CD14-positive monocyte (primary cell): ENCODE measurements at regions not wholly inside any gene's neighbourhood (a gene's known extent, or its start where the extent isn't known, plus 50 kb on each side); places are given as distances from the start of the nearest gene placed in this dataset.

Experiments
- DNase-seq, 3 donors: peaks; one replicate each; pipeline ENCODE4 v3.0.0-alpha.2; 2011 to 2022
- H2AFZ ChIP-seq: 2 replicates; pipeline ENCODE4 v1.6.0; 2012; ENCODE audit warnings: mild to moderate bottlenecking, low read depth, low read length, inconsistent platforms; ENCODE audit not compliant: insufficient read depth, poor library complexity, severe bottlenecking
- H3K27ac ChIP-seq, 2 donors: 1 replicate in 1 of 2; 2 replicates in 1 of 2; pipeline ENCODE4 v1.5.1; 2012 to 2013; ENCODE audit warnings: low read length in 2 of 2, control low read depth in 1 of 2, inconsistent platforms in 1 of 2, low read depth in 1 of 2, mild to moderate bottlenecking in 1 of 2
- H3K27me3 ChIP-seq, 2 donors: one replicate each; pipeline versions ENCODE4 v1.6.0 to v1.6.1; 2011 to 2013; ENCODE audit warnings: low read length in 2 of 2; ENCODE audit not compliant: control insufficient read depth in 2 of 2, insufficient read depth in 2 of 2
- H3K36me3 ChIP-seq, 2 donors: replicated peaks in 1 of 2; 1 replicate in 1 of 2; 2 replicates in 1 of 2; pipeline versions ENCODE4 v1.5.1 to v1.6.1; 2012 to 2013; ENCODE audit warnings: low read length in 2 of 2, control low read depth in 1 of 2, inconsistent platforms in 1 of 2, mild to moderate bottlenecking in 1 of 2; ENCODE audit not compliant: insufficient read depth in 2 of 2, control insufficient read depth in 1 of 2
- H3K4me1 ChIP-seq, 2 donors: 1 replicate in 1 of 2; 2 replicates in 1 of 2; pipeline versions ENCODE4 v1.5.1 to v1.6.1; 2012 to 2013; ENCODE audit warnings: low read length in 2 of 2, control low read depth in 1 of 2, inconsistent platforms in 1 of 2, mild to moderate bottlenecking in 1 of 2, moderate library complexity in 1 of 2; ENCODE audit not compliant: insufficient read depth in 2 of 2, control insufficient read depth in 1 of 2
- H3K4me2 ChIP-seq: replicated peaks from 2 replicates; pipeline ENCODE3; 2012; ENCODE audit warnings: low read length, moderate library complexity, mild to moderate bottlenecking; ENCODE audit not compliant: poor library complexity, severe bottlenecking; ENCODE audit errors: extremely low read depth
- H3K4me3 ChIP-seq, 3 experiments: fragments of 200-600 bp in 1 of 3; sonication (generic) in 1 of 3; replicated peaks in 1 of 3; 1 replicate in 2 of 3; 2 replicates in 1 of 3; pipeline ENCODE4 v1.5.1; 2011 to 2013; ENCODE audit warnings: low read length in 3 of 3, mild to moderate bottlenecking in 3 of 3, control low read depth in 2 of 3, low read depth in 2 of 3, inconsistent platforms in 1 of 3, moderate library complexity in 1 of 3
- H3K79me2 ChIP-seq: 2 replicates; pipeline ENCODE4 v1.6.0; 2012; ENCODE audit warnings: mild to moderate bottlenecking, control low read depth, inconsistent platforms, low read length, moderate library complexity; ENCODE audit not compliant: insufficient read depth
- H3K9ac ChIP-seq: 2 replicates; pipeline ENCODE4 v1.6.0; 2017; ENCODE audit warnings: low read length, mild to moderate bottlenecking; ENCODE audit not compliant: insufficient read depth, poor library complexity, severe bottlenecking
- H3K9me3 ChIP-seq, 2 donors: replicated peaks in 1 of 2; 1 replicate in 1 of 2; 2 replicates in 1 of 2; pipeline versions ENCODE4 v1.5.1 to v1.6.1; 2012 to 2013; ENCODE audit warnings: low read length in 2 of 2, control low read depth in 1 of 2; ENCODE audit not compliant: control insufficient read depth in 1 of 2, insufficient read depth in 1 of 2
- H4K20me1 ChIP-seq: 2 replicates; pipeline ENCODE4 v1.6.0; 2012; ENCODE audit warnings: mild to moderate bottlenecking, low read length, control low read depth, moderate library complexity; ENCODE audit not compliant: insufficient read depth
- H3K27ac Mint-ChIP-seq, 7 donors: one replicate each; pipeline ENCODE4 v1.8.0; 2020; ENCODE audit warnings: mild to moderate bottlenecking in 7 of 7, mixed read lengths in 7 of 7, moderate library complexity in 6 of 7, inconsistent platforms in 2 of 7
- H3K27me3 Mint-ChIP-seq, 3 donors: one replicate each; pipeline ENCODE4 v1.8.0; 2021 to 2022; ENCODE audit warnings: low read depth in 3 of 3, mild to moderate bottlenecking in 3 of 3, mixed read lengths in 3 of 3, moderate library complexity in 3 of 3, inconsistent platforms in 1 of 3
- H3K36me3 Mint-ChIP-seq, 2 donors: one replicate each; pipeline ENCODE4 v1.8.0; 2020; ENCODE audit warnings: mixed read lengths in 2 of 2, inconsistent platforms in 1 of 2, mild to moderate bottlenecking in 1 of 2
- H3K4me1 Mint-ChIP-seq: one replicate; pipeline ENCODE4 v1.8.0; 2020; ENCODE audit warnings: mild to moderate bottlenecking, mixed read lengths
- H3K4me3 Mint-ChIP-seq, 2 donors: one replicate each; pipeline ENCODE4 v1.8.0; 2020; ENCODE audit warnings: mild to moderate bottlenecking in 2 of 2, mixed read lengths in 2 of 2, moderate library complexity in 1 of 2
- H3K9me3 Mint-ChIP-seq, 7 donors: one replicate each; pipeline ENCODE4 v1.8.0; 2020 to 2022; ENCODE audit warnings: mixed read lengths in 7 of 7, mild to moderate bottlenecking in 6 of 7, moderate library complexity in 6 of 7, inconsistent platforms in 2 of 7
- WGBS: methylation state at CpG from one replicate; pipeline ENCODE4 v1.1.5; 2013; ENCODE audit warnings: missing lambda C conversion rate; ENCODE audit not compliant: insufficient coverage; 5-methylcytosine and 5-hydroxymethylcytosine counted together
- intact Hi-C, 2 donors: fragments of 100-400 bp; cut with micrococcal nuclease; formaldehyde crosslinking; loops; one replicate each; pipeline versions ENCODE4 v1.15.0 to v1.15.1; 2023
- TF ChIP-seq, protein P1 (sequence below): fragments of 200-600 bp; IDR thresholded peaks from one replicate; pipeline ENCODE4 v1.8.0; 2022; ENCODE audit warnings: antibody characterized with exemption, mild to moderate bottlenecking

DNA sequence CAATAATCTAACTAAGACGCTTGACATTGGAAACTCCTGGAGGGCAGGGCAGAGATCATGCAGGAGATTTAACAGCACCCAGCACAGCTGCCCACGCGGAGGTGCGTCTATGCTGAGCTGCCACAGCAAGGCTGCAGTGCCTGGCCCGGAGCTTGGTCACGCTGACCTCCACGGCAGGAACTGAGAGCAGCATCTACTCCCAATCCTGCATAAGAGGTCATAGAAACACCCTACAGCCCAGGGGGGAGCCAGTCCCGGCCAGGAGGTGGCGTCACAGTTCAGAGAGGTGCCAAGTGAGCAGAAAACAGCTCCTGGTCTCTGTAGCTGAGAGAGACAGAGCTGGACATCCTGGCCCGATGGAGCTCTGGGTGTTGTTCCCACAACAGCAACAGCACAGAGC, 121.1 kb upstream of the TMEM45B start:
- Histone ChIP-seq H3K9ac (no peak overlapping the region), H3K4me1 (peaks cover 7% of the 10 kb centered on the region in 2 donors), H4K20me1 (no peaks in the 10 kb centered on the region), H3K79me2 (no peaks in the 10 kb centered on the region), H3K9me3 (no peaks in the 10 kb centered on the region), H3K36me3 (no peaks in the 10 kb centered on the region), H3K27ac (no peak overlapping the region), H2AFZ (no peak overlapping the region), H3K27me3 (no peaks in the 10 kb centered on the region), H3K4me3 (no peak overlapping the region), H3K4me2 (no peak overlapping the region)
- intact Hi-C loops = no loop called here
- DNase-seq = no peak
- WGBS = 85% methylated on average over 10 of the region's 10 CpGs
- Mint-ChIP-seq H3K27ac (no peak overlapping the region), H3K27me3 (peaks cover 9 to 18% (median 13%) of the 10 kb centered on the region in 3 donors), H3K9me3 (peaks cover 0 to 3% (median 0%) of the 10 kb centered on the region in 7 donors), H3K4me3 (no peak overlapping the region), H3K4me1 (peaks cover 11% of the 10 kb centered on the region), H3K36me3 (no peaks in the 10 kb centered on the region)
- TF ChIP-seq, protein P1, sequence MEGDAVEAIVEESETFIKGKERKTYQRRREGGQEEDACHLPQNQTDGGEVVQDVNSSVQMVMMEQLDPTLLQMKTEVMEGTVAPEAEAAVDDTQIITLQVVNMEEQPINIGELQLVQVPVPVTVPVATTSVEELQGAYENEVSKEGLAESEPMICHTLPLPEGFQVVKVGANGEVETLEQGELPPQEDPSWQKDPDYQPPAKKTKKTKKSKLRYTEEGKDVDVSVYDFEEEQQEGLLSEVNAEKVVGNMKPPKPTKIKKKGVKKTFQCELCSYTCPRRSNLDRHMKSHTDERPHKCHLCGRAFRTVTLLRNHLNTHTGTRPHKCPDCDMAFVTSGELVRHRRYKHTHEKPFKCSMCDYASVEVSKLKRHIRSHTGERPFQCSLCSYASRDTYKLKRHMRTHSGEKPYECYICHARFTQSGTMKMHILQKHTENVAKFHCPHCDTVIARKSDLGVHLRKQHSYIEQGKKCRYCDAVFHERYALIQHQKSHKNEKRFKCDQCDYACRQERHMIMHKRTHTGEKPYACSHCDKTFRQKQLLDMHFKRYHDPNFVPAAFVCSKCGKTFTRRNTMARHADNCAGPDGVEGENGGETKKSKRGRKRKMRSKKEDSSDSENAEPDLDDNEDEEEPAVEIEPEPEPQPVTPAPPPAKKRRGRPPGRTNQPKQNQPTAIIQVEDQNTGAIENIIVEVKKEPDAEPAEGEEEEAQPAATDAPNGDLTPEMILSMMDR = no peak

DNA sequence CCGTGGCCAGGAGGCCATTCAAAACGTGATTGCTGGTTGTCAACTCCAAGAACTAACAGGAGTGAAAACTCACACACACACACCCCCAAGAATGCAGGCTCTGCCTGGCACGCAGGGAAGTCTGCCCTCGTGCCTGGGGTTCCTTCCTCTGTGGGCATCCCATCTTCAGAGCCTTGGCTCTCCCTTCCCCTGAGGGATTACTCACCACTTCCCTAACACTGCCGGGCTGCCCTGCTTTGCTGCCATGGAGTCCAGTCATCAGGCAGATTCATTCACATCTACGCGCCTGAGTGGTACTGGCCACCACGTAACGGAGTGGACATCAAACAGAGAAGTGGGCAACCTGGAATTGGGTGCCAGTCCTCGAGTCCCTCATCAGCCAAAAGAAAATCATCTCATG, 120.7 kb upstream of the TMEM45B start:
- no peaks in the 10 kb centered on the region for H3K27me3 ChIP-seq

More for the DNA sequence above, 120.7 kb upstream of the TMEM45B start:
- H3K4me1 ChIP-seq = peaks cover 7% of the 10 kb centered on the region in 2 donors
- intact Hi-C loops = no loop called here
- DNase-seq = peak in 1 of 3 donors; percentile 19
- no peak overlapping the region for H3K4me3 ChIP-seq
- Mint-ChIP-seq H3K4me1 (peaks cover 11% of the 10 kb centered on the region), H3K36me3 (no peaks in the 10 kb centered on the region), H3K27ac (no peak overlapping the region), H3K27me3 (peaks cover 9 to 21% (median 13%) of the 10 kb centered on the region in 3 donors), H3K9me3 (peaks cover 0 to 3% (median 0%) of the 10 kb centered on the region in 7 donors), H3K4me3 (no peak overlapping the region)
- H3K79me2 ChIP-seq = no peaks in the 10 kb centered on the region
- H3K4me2 ChIP-seq = no peak overlapping the region
- no peaks in the 10 kb centered on the region for H4K20me1 ChIP-seq
- H3K9me3 ChIP-seq = no peaks in the 10 kb centered on the region
- no peak overlapping the region for H2AFZ ChIP-seq
- H3K36me3 ChIP-seq = no peaks in the 10 kb centered on the region
- no peak overlapping the region for H3K27ac ChIP-seq
- H3K9ac ChIP-seq = no peak overlapping the region
- WGBS = 59% methylated on average over 9 of the region's 10 CpGs
- TF ChIP-seq, protein P1 = no peak
